Neuronal stem cell (in vitro differentiated cells): ENCODE measurements at regions not wholly inside any gene's neighbourhood (a gene's known extent, or its start where the extent isn't known, plus 50 kb on each side); places are given as distances from the start of the nearest gene placed in this dataset.

Experiments used
- DNase-seq: peaks from one replicate; pipeline ENCODE4 v3.0.0-alpha.2; 2013; ENCODE audit warnings: low spot score
- H2AFZ ChIP-seq: one replicate; pipeline ENCODE4 v1.6.1; 2013; ENCODE audit warnings: mild to moderate bottlenecking, low read length, inconsistent platforms
- H2AK5ac ChIP-seq: 2 replicates; pipeline ENCODE4 v1.6.1; 2013; ENCODE audit warnings: low read depth, mild to moderate bottlenecking, inconsistent platforms, low read length, moderate library complexity, mixed read lengths
- H2BK120ac ChIP-seq: 2 replicates; pipeline ENCODE4 v1.6.1; 2013; ENCODE audit warnings: low read depth, mild to moderate bottlenecking, inconsistent platforms, low read length, moderate library complexity, mixed read lengths
- H2BK12ac ChIP-seq: one replicate; pipeline ENCODE4 v1.6.1; 2013; ENCODE audit warnings: low read length, inconsistent platforms
- H2BK15ac ChIP-seq: 2 replicates; pipeline ENCODE4 v1.6.1; 2013; ENCODE audit warnings: mild to moderate bottlenecking, low read length, inconsistent platforms, mixed read lengths
- H2BK5ac ChIP-seq: one replicate; pipeline ENCODE4 v1.6.1; 2013; ENCODE audit warnings: inconsistent platforms, mild to moderate bottlenecking, low read length, moderate library complexity
- H3K14ac ChIP-seq: one replicate; pipeline ENCODE4 v1.6.1; 2013; ENCODE audit warnings: low read length, inconsistent platforms
- H3K18ac ChIP-seq: 2 replicates; pipeline ENCODE4 v1.6.1; 2013; ENCODE audit warnings: low read length, inconsistent platforms
- H3K23ac ChIP-seq: 2 replicates; pipeline ENCODE4 v1.6.1; 2013; ENCODE audit warnings: low read depth, mild to moderate bottlenecking, mixed read lengths, low read length, inconsistent platforms; ENCODE audit not compliant: poor library complexity
- H3K27ac ChIP-seq: replicated peaks from 3 replicates; pipeline ENCODE4 v1.5.1; 2013; ENCODE audit warnings: low read length, inconsistent platforms
- H3K27me3 ChIP-seq, 3 experiments: 2 replicates each; pipeline ENCODE4 v1.6.1; 2013; ENCODE audit warnings: low read length in 3 of 3, mild to moderate bottlenecking in 2 of 3, inconsistent platforms in 1 of 3, low read depth in 1 of 3, mixed read lengths in 1 of 3, moderate library complexity in 1 of 3; ENCODE audit not compliant: control insufficient read depth in 3 of 3, insufficient read depth in 3 of 3
- H3K36me3 ChIP-seq, 2 donors: replicated peaks in 1 of 2; 2 replicates each; pipeline ENCODE4 v1.6.1; 2013; ENCODE audit warnings: low read length in 2 of 2; ENCODE audit not compliant: control insufficient read depth in 2 of 2, insufficient read depth in 2 of 2
- H3K4ac ChIP-seq: 2 replicates; pipeline ENCODE4 v1.6.1; 2013; ENCODE audit warnings: inconsistent platforms, mild to moderate bottlenecking, low read length, moderate library complexity
- H3K4me1 ChIP-seq, 2 donors: 1 replicate in 1 of 2; 2 replicates in 1 of 2; pipeline ENCODE4 v1.6.1; 2013; ENCODE audit warnings: low read length in 2 of 2, low read depth in 1 of 2; ENCODE audit not compliant: control insufficient read depth in 2 of 2, insufficient read depth in 1 of 2
- H3K4me2 ChIP-seq: one replicate; pipeline ENCODE4 v1.6.1; 2013; ENCODE audit warnings: mild to moderate bottlenecking, low read length, inconsistent platforms; ENCODE audit not compliant: insufficient read depth, poor library complexity, severe bottlenecking
- H3K4me3 ChIP-seq, 2 donors: 2 replicates each; pipeline ENCODE4 v1.5.1; 2013; ENCODE audit warnings: low read length in 2 of 2, mild to moderate bottlenecking in 2 of 2, inconsistent platforms in 1 of 2, moderate library complexity in 1 of 2
- H3K79me1 ChIP-seq: one replicate; pipeline ENCODE4 v1.6.1; 2013; ENCODE audit warnings: low read depth, mild to moderate bottlenecking, inconsistent platforms, low read length, moderate library complexity
- H3K9ac ChIP-seq: one replicate; pipeline ENCODE4 v1.6.1; 2013; ENCODE audit warnings: mild to moderate bottlenecking, low read depth, low read length, inconsistent platforms; ENCODE audit not compliant: poor library complexity
- H3K9me3 ChIP-seq, 2 donors: replicated peaks in 1 of 2; 2 replicates each; pipeline versions ENCODE3 to v1.6.1; 2013; ENCODE audit warnings: low read length in 2 of 2, mild to moderate bottlenecking in 2 of 2, inconsistent platforms in 1 of 2, low read depth in 1 of 2, mixed read lengths in 1 of 2, moderate library complexity in 1 of 2; ENCODE audit not compliant: control insufficient read depth in 2 of 2, insufficient read depth in 1 of 2
- H4K8ac ChIP-seq: one replicate; pipeline ENCODE4 v1.6.1; 2013; ENCODE audit warnings: low read depth, mild to moderate bottlenecking, inconsistent platforms, low read length, moderate library complexity
- H4K91ac ChIP-seq: one replicate; pipeline ENCODE4 v1.6.1; 2013; ENCODE audit warnings: low read length, low read depth, mild to moderate bottlenecking, inconsistent platforms; ENCODE audit not compliant: poor library complexity
- WGBS, 2 donors: extraction: QIAGEN DNeasy Blood & Tissue Kit; methylation state at CpG; one replicate each; pipeline ENCODE4 v1.1.7; 2013; ENCODE audit warnings: missing lambda C conversion rate in 2 of 2, mixed read lengths in 1 of 2; ENCODE audit not compliant: insufficient read length in 2 of 2, insufficient replicate concordance in 1 of 2; ENCODE audit errors: extremely low coverage in 2 of 2; 5-methylcytosine and 5-hydroxymethylcytosine counted together

GRCh38 chr10:131575877-131576276 is 264.4 kb upstream of the TCERG1L start:
- Histone ChIP-seq H3K4me2 (no peak overlapping the region), H3K4me1 (peaks cover 0 to 1% of the 10 kb centered on the region in 2 donors), H3K4me3 (no peak overlapping the region), H2BK12ac (no peak overlapping the region), H2AFZ (no peak overlapping the region), H3K79me1 (peaks cover 2% of the 10 kb centered on the region), H3K27ac (no peak overlapping the region), H2BK120ac (no peak overlapping the region), H3K23ac (no peak overlapping the region), H3K14ac (no peak overlapping the region), H2AK5ac (no peak overlapping the region), H4K91ac (no peak overlapping the region), H4K8ac (no peak overlapping the region), H3K9me3 (no peaks in the 10 kb centered on the region), H3K4ac (no peak overlapping the region), H3K9ac (no peak overlapping the region), H2BK15ac (no peak overlapping the region), H3K27me3 (no peaks in the 10 kb centered on the region), H3K18ac (no peak overlapping the region), H3K36me3 (no peaks in the 10 kb centered on the region), H2BK5ac (no peak overlapping the region)
- no peak for DNase-seq
- WGBS, 2 donors: no CpG with 5 or more reads among the region's 4 CpGs

- Histone ChIP-seq H2AFZ (no peak overlapping the region), H4K8ac (no peak overlapping the region), H4K91ac (no peak overlapping the region), H3K27me3 (no peaks in the 10 kb centered on the region), H2BK120ac (no peak overlapping the region), H3K23ac (no peak overlapping the region), H3K4me1 (peaks cover 0 to 1% of the 10 kb centered on the region in 2 donors), H3K18ac (peak overlapping the region; percentile 61), H3K4me3 (no peak overlapping the region), H2BK5ac (no peak overlapping the region), H3K27ac (no peak overlapping the region), H3K36me3 (no peaks in the 10 kb centered on the region), H3K14ac (peak overlapping the region; percentile 6), H3K9me3 (no peaks in the 10 kb centered on the region), H2BK15ac (no peak overlapping the region), H3K4ac (no peak overlapping the region), H2AK5ac (peak overlapping the region; percentile 61), H3K9ac (no peak overlapping the region), H3K4me2 (no peak overlapping the region), H2BK12ac (no peak overlapping the region), H3K79me1 (peaks cover 2% of the 10 kb centered on the region)
- WGBS, 2 donors: no CpG with 5 or more reads among the region's 25 CpGs
- DNase-seq: no peak
Measured at GRCh38 chr10:131576341-131577177, 265.0 kb upstream of the TCERG1L start.

- Histone ChIP-seq H3K36me3 (no peaks in the 10 kb centered on the region), H2AFZ (no peak overlapping the region), H3K23ac (no peak overlapping the region), H4K91ac (no peak overlapping the region), H3K4me3 (no peak overlapping the region), H2BK5ac (no peak overlapping the region), H3K4me1 (peaks cover 0 to 1% of the 10 kb centered on the region in 2 donors), H3K79me1 (peaks cover 2% of the 10 kb centered on the region), H2AK5ac (peak overlapping the region; percentile 61), H3K18ac (no peak overlapping the region), H3K4ac (no peak overlapping the region), H2BK15ac (no peak overlapping the region), H3K9me3 (no peaks in the 10 kb centered on the region), H2BK120ac (no peak overlapping the region), H3K9ac (no peak overlapping the region), H3K27ac (no peak overlapping the region), H4K8ac (no peak overlapping the region), H3K27me3 (no peaks in the 10 kb centered on the region), H3K14ac (no peak overlapping the region), H2BK12ac (no peak overlapping the region), H3K4me2 (no peak overlapping the region)
- WGBS, 2 donors: no CpG with 5 or more reads among the region's 9 CpGs
- DNase-seq: no peak
Measured at GRCh38 chr10:131577178-131577555, 265.6 kb upstream of the TCERG1L start.

GRCh38 chr10:131577786-131578471 is 266.4 kb upstream of the TCERG1L start:
- no peaks in the 10 kb centered on the region for H3K36me3 ChIP-seq
- H3K4me2 ChIP-seq: no peak overlapping the region
- no peak overlapping the region for H2AK5ac ChIP-seq
- no peak overlapping the region for H4K91ac ChIP-seq
- H3K27me3 ChIP-seq: no peaks in the 10 kb centered on the region
- H3K9me3 ChIP-seq: no peaks in the 10 kb centered on the region
- no peak overlapping the region for H2AFZ ChIP-seq
- H2BK12ac ChIP-seq: no peak overlapping the region
- H3K23ac ChIP-seq: no peak overlapping the region
- DNase-seq: no peak
- no peak overlapping the region for H2BK120ac ChIP-seq
- no peak overlapping the region for H2BK5ac ChIP-seq
- no peak overlapping the region for H3K4ac ChIP-seq
- H3K14ac ChIP-seq: no peak overlapping the region
- H4K8ac ChIP-seq: no peak overlapping the region
- peaks cover 0 to 1% of the 10 kb centered on the region in 2 donors for H3K4me1 ChIP-seq
- H3K4me3 ChIP-seq: no peak overlapping the region
- peaks cover 2% of the 10 kb centered on the region for H3K79me1 ChIP-seq
- H3K27ac ChIP-seq: no peak overlapping the region
- H2BK15ac ChIP-seq: no peak overlapping the region
- no peak overlapping the region for H3K9ac ChIP-seq
- H3K18ac ChIP-seq: peak overlapping the region; percentile 84
- WGBS, 2 donors: no CpG with 5 or more reads among the region's 24 CpGs
